OCI-LY3 (cell line): ENCODE measurements at regions not wholly inside any gene's neighbourhood (a gene's known extent, or its start where the extent isn't known, plus 50 kb on each side); places are given as distances from the start of the nearest gene placed in this dataset.

Experiments
- CTCF ChIP-seq: fragments of 200-600, 300-600 bp; sonication (generic); IDR thresholded peaks from 2 replicates; pipeline ENCODE4 v1.5.1; 2014; ENCODE audit warnings: antibody characterized with exemption, low read length, low read depth
- EZH2phosphoT487 ChIP-seq: fragments of 200-600 bp; shearing (Covaris generic); IDR thresholded peaks from 2 replicates; pipeline ENCODE4 v1.6.1; 2018; ENCODE audit warnings: antibody characterized with exemption, mixed run types, low read depth

GRCh38 chr3:15967577-15967976, 169.8 kb upstream of the ANKRD28 start:
- TF ChIP-seq CTCF (no peak), EZH2phosphoT487 (no peak)
